Panc1 (cell line): ENCODE measurements at regions not wholly inside any gene's neighbourhood (a gene's known extent, or its start where the extent isn't known, plus 50 kb on each side); places are given as distances from the start of the nearest gene placed in this dataset.
"Not testable (repeated sequence)": the region's sequence is repeated elsewhere in the genome, so short reads cannot be mapped to it uniquely, and the experiment has no call there.

Experiments
- ATAC-seq: fragments of 200-7000 bp; cut with Tn5 transposase; 2 replicates; pipeline ENCODE4 v1.9.1; 2020; ENCODE audit warnings: mild to moderate bottlenecking, moderate library complexity
- BruUV-seq: library from RNA; stranded (reverse); fragments of 400-500 nt; replicated peaks from 2 replicates; lab custom pipeline; 2021; lab: Mats Ljungman, UMichigan
- CTCF ChIA-PET: fragments of 300-600 bp; sonication (Branson Sonifier 250); formaldehyde crosslinking; loops from one replicate; lab custom pipeline; 2022; ENCODE audit warnings: antibody characterized with exemption; lab: Charles Lee
- POLR2A ChIA-PET: fragments of 300-600 bp; sonication (Branson Sonifier 250); formaldehyde crosslinking; loops from one replicate; lab custom pipeline; 2022; ENCODE audit warnings: antibody characterized with exemption; lab: Charles Lee
- DNase-seq: peaks from one replicate; pipeline ENCODE4 v3.0.0-alpha.2; 2010; ENCODE audit warnings: low read depth, low spot score
- H3K27ac ChIP-seq: 2 replicates; pipeline ENCODE4 v1.5.1; 2011; ENCODE audit warnings: mild to moderate bottlenecking, low read length, inconsistent platforms
- H3K27me3 ChIP-seq: fragments of 200-500 bp; sonication (Bioruptor generic); 2 replicates; pipeline ENCODE4 v1.6.0; 2014; ENCODE audit warnings: low read length, inconsistent platforms; ENCODE audit not compliant: control insufficient read depth, insufficient read depth
- H3K36me3 ChIP-seq: fragments of 200-500 bp; sonication (Bioruptor generic); 2 replicates; pipeline ENCODE4 v1.5.1; 2014; ENCODE audit warnings: inconsistent platforms, mild to moderate bottlenecking, low read length, moderate library complexity; ENCODE audit not compliant: control insufficient read depth, insufficient read depth
- H3K4me1 ChIP-seq: 2 replicates; pipeline ENCODE4 v1.5.1; 2011; ENCODE audit warnings: inconsistent platforms, mild to moderate bottlenecking, low read length, moderate library complexity; ENCODE audit not compliant: control insufficient read depth, insufficient read depth
- H3K4me3 ChIP-seq, 2 experiments: 2 replicates each; pipeline ENCODE4 v1.5.1; 2011 to 2012; ENCODE audit warnings: low read depth in 2 of 2, low read length in 2 of 2, mild to moderate bottlenecking in 2 of 2, inconsistent platforms in 1 of 2, moderate library complexity in 1 of 2
- H3K9me3 ChIP-seq: fragments of 200-500 bp; sonication (Bioruptor generic); 2 replicates; pipeline ENCODE4 v1.5.1; 2014; ENCODE audit warnings: low read depth, mild to moderate bottlenecking, inconsistent platforms, low read length, moderate library complexity; ENCODE audit not compliant: control insufficient read depth, insufficient read depth
- CTCF ChIP-seq: fragments of 450-650 bp; IDR thresholded peaks from 2 replicates; pipeline ENCODE4 v1.5.1; 2017; ENCODE audit warnings: mild to moderate bottlenecking
- POLR2AphosphoS5 ChIP-seq: IDR thresholded peaks from 2 replicates; pipeline ENCODE4 v1.6.1; 2012; ENCODE audit warnings: mild to moderate bottlenecking, low read depth, low read length, moderate library complexity
- REST ChIP-seq, 2 experiments: IDR thresholded peaks; 2 replicates each; pipeline ENCODE4 v1.6.1; 2011 to 2012; ENCODE audit warnings: low read depth in 2 of 2, control low read depth in 1 of 2, low read length in 1 of 2, mild to moderate bottlenecking in 1 of 2, moderate library complexity in 1 of 2; ENCODE audit not compliant: insufficient read depth in 1 of 2
- SIN3A ChIP-seq: IDR thresholded peaks from 2 replicates; pipeline ENCODE4 v1.6.1; 2012; ENCODE audit warnings: low read depth, mild to moderate bottlenecking, low read length, moderate library complexity, borderline replicate concordance; ENCODE audit not compliant: insufficient read depth
- TCF7L2 ChIP-seq: IDR thresholded peaks from 2 replicates; pipeline ENCODE4 v1.6.1; 2011; ENCODE audit warnings: mild to moderate bottlenecking, low read depth, low read length, inconsistent platforms
- in situ Hi-C: cut with HindIII; loops from 2 replicates; pipeline ENCODE4 v1.10.0; 2016; ENCODE audit warnings: low sequenced_read_pairs, low pct_unique_long_range_greater_than_20kb
- intact Hi-C: fragments of 100-400 bp; cut with micrococcal nuclease; formaldehyde crosslinking; loops from one replicate; pipeline ENCODE4 v1.10.0; 2022; ENCODE audit not compliant: unreplicated experiment

GRCh38 chr10:53331460-53331859 lies 558.9 kb upstream of the MBL2 start:
- no TSS peak for BruUV-seq
- Histone ChIP-seq H3K27me3 (no peaks in the 10 kb centered on the region), H3K9me3 (peaks cover 19% of the 10 kb centered on the region; the same call in 1 of the 2 replicates), H3K36me3 (no peaks in the 10 kb centered on the region), H3K27ac (no peak overlapping the region), H3K4me3 (no peak overlapping the region), H3K4me1 (no peaks in the 10 kb centered on the region)
- in situ Hi-C loops (no loop called here), intact Hi-C loops (no loop called here)
- TF ChIP-seq SIN3A (no peak), POLR2AphosphoS5 (no peak), REST (IDR thresholded peaks at IDR 0.05; ENCODE audit: insufficient read depth in 1 of 2, low read depth in 2 of 2, low read length in 1 of 2) (no peak), TCF7L2 (no peak), CTCF (no peak)
- ATAC-seq (no peak), DNase-seq (no peak)
- ChIA-PET CTCF (no interaction called here), POLR2A (no interaction called here)

- H3K4me1 ChIP-seq, CTCF ChIA-PET, BruUV-seq, in situ Hi-C loops, H3K27me3 ChIP-seq, POLR2A ChIA-PET, DNase-seq, H3K4me3 ChIP-seq, ATAC-seq, H3K36me3 ChIP-seq, intact Hi-C loops, H3K27ac ChIP-seq: not testable (repeated sequence)
- H3K9me3 ChIP-seq, result 0 out of 2 replicates have a peak, but pooled peaks cover 10% of the 10 kb centered on the region
These were observed 554.1 kb upstream of the MBL2 start for GRCh38 chr10:53326401-53327305.

- DNase-seq (no peak), ATAC-seq (no peak)
- CTCF ChIA-PET, result no interaction called here
These were observed 552.5 kb upstream of the MBL2 start for GRCh38 chr10:53325066-53325465.

More at GRCh38 chr10:53325066-53325465, 552.5 kb upstream of the MBL2 start:
- TF ChIP-seq CTCF, result no peak
- TF ChIP-seq SIN3A, result no peak
- TF ChIP-seq POLR2AphosphoS5, result no peak
- TF ChIP-seq REST (IDR thresholded peaks at IDR 0.05; ENCODE audit: insufficient read depth in 1 of 2, low read depth in 2 of 2, low read length in 1 of 2), result no peak
- TF ChIP-seq TCF7L2, result no peak
- Histone ChIP-seq H3K27ac (no peak overlapping the region), H3K36me3 (no peaks in the 10 kb centered on the region), H3K4me1 (no peaks in the 10 kb centered on the region), H3K27me3 (no peaks in the 10 kb centered on the region), H3K9me3 (no peaks in the 10 kb centered on the region), H3K4me3 (no peak overlapping the region)
- in situ Hi-C loops (no loop called here), intact Hi-C loops (no loop called here)
- no TSS peak for BruUV-seq
- POLR2A ChIA-PET, result no interaction called here
